ENCODE measurements at regions not wholly inside any gene's neighbourhood (a gene's known extent, or its start where the extent isn't known, plus 50 kb on each side); places are given as distances from the start of the nearest gene placed in this dataset.

DNA sequence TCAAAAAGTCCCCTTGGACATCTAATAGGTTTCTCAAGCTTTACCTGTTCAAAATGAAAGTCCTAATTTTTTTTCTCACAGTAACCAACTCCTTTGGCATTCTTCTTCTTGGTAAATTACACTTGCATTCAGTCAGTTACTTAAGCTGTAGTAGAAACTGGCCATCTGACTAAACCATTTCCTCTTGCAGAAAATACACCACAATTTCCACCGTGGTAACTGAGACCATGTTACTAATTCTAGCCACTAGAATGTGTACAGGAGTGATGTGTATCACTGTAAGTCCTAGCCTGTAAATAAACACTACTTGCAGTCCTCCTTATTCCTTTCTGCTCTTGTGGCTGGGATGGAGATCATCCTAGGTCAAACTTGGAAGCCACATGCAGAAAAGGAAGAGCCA is 965.4 kb upstream of the TMPRSS15 start:
- no peak overlapping the region for H3K27ac ChIP-seq
- TF ChIP-seq, protein P1, sequence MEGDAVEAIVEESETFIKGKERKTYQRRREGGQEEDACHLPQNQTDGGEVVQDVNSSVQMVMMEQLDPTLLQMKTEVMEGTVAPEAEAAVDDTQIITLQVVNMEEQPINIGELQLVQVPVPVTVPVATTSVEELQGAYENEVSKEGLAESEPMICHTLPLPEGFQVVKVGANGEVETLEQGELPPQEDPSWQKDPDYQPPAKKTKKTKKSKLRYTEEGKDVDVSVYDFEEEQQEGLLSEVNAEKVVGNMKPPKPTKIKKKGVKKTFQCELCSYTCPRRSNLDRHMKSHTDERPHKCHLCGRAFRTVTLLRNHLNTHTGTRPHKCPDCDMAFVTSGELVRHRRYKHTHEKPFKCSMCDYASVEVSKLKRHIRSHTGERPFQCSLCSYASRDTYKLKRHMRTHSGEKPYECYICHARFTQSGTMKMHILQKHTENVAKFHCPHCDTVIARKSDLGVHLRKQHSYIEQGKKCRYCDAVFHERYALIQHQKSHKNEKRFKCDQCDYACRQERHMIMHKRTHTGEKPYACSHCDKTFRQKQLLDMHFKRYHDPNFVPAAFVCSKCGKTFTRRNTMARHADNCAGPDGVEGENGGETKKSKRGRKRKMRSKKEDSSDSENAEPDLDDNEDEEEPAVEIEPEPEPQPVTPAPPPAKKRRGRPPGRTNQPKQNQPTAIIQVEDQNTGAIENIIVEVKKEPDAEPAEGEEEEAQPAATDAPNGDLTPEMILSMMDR (conservative IDR thresholded peaks at IDR 0.05): no peak
- no peak for TF ChIP-seq ZFX (IDR thresholded peaks at IDR 0.05)

DNA sequence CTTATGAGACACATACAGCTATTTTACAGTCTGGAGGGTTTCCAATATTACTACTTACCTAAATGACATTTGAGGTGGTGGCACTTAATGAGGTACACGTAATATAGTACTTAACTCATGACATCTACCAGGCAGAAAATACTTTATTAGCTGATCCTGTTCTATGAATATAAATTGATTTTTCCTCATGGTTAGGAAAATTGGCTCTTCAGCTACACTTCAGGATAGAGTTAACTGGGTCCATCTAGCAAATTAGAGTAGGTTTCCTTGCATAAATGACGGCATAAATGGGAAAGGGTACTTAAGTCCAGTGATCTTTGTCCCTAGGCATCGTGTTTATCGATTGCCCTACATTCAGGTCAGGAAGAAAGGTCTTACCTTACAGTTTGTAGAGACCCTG is 988.8 kb upstream of the TMPRSS15 start:
- H3K27ac ChIP-seq: no peak overlapping the region
- TF ChIP-seq ZFX (IDR thresholded peaks at IDR 0.05): no peak
- TF ChIP-seq, protein P1 (conservative IDR thresholded peaks at IDR 0.05): no peak

DNA sequence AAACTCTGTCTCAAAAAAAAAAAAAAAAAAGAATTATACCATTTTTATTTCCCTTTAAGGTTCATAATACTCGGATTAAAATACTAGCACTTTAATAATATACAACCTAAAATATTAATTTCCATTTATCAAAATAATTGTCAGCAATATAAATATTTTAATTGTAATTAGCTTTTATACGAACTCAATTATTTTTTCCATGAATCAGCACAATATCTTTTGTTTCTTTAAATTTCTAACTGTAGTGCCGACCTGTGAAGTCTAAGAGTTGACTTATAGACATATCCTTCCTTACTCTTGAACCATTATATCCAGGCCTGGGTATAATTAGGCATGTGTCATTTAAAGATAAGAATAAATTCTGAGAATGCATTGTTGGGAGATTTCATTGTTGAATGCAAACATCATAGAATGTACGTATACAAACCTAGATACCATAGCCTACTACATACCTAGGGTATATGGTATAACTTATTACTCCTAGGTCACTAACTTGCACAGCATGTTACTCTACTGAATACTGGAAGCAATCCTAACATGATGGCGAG is 996.7 kb upstream of the TMPRSS15 start:
- no peak for TF ChIP-seq ZFX (IDR thresholded peaks at IDR 0.05)
- TF ChIP-seq, protein P1 (conservative IDR thresholded peaks at IDR 0.05): no peak
- H3K27ac ChIP-seq: no peak overlapping the region

DNA sequence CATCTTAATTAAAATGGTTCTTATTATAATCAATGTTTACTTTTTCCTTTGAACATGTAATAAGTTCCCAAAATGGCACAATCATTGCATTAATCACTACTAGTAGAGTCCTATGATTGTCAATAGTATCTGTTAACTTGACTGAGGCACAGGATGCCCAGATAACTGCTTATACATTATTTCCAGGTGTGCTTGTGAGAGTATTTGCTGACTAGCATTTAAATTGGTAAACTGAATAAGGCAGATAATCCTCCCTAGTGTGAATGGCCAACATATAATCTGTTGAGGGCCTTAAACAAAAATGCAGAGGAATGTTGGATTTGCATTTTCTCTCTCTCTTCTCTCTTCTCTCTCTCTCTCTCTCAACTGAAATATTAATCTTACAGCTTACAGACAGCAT is 999.3 kb upstream of the TMPRSS15 start:
- H3K27ac ChIP-seq: no peak overlapping the region
- TF ChIP-seq, protein P1 (conservative IDR thresholded peaks at IDR 0.05): no peak
- TF ChIP-seq ZFX (IDR thresholded peaks at IDR 0.05): no peak

DNA sequence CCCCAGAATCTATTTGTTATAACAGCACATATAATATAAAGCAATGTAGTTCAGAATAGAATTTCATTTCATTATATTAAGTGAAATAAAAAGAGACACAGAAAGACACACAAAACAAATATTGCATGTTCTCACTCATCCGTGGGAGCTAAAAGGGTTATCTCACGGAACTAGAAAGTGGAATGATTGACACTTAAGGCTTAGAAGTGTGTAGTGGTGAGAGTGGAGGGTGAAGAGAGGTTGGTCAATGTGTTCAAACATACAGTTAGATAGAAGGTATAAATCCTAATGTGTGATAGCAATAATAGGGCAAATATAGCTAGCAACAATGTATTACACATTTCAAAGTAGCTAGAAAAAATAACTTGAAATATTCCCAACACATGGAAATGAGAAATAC is 1001.7 kb upstream of the TMPRSS15 start:
- H3K27ac ChIP-seq: no peak overlapping the region
- TF ChIP-seq ZFX (IDR thresholded peaks at IDR 0.05): no peak
- TF ChIP-seq, protein P1 (conservative IDR thresholded peaks at IDR 0.05): no peak

DNA sequence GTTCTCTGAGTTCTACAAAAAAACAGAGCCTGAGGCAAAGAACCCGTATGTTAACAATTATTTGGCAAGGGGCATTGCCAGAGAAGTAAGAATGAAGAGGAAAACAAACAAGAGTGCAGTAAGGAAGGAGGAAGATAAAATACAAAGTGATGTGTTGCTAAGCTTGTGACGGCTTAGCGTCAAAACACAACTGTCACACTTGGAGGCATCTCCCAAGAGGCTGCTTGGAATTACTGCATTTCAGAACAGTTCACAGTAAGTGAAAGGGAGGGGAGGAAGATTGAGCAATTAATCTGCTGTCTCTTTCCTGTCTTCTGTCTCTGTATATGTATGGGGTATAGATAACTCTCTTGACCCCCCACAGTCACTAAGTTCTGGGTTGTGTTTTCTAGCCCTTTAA is 1017.0 kb upstream of the TMPRSS15 start:
- H3K27ac ChIP-seq: no peak overlapping the region
- no peak for TF ChIP-seq ZFX (IDR thresholded peaks at IDR 0.05)
- TF ChIP-seq, protein P1 (conservative IDR thresholded peaks at IDR 0.05): no peak

DNA sequence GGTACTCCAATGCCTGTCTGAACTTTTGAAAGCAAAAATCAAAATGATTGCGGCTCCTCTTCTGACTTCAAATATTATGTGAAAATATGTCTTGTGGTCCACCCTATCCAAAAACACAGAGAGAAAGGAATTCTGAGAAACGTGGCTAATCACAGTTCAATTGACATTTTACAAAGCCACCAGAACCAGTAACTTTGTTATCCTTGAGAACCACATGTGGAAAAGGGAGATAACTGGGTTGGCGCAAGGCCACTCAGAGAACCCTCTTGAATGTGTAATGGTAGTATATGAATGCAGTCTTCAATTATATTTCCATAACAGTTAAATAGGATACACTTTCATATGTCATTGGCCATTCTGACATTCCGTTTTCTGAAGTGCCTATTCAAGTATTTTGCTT is 1030.0 kb upstream of the TMPRSS15 start:
- no peak overlapping the region for H3K27ac ChIP-seq
- TF ChIP-seq, protein P1 (conservative IDR thresholded peaks at IDR 0.05): no peak
- TF ChIP-seq ZFX (IDR thresholded peaks at IDR 0.05): no peak
